GM12801 (cell line): ENCODE measurements at regions not wholly inside any gene's neighbourhood (a gene's known extent, or its start where the extent isn't known, plus 50 kb on each side); places are given as distances from the start of the nearest gene placed in this dataset.

Experiments used
- TF ChIP-seq, protein P1 (sequence below): IDR thresholded peaks from one replicate; pipeline ENCODE4 v1.5.1; 2011; ENCODE audit warnings: control low read depth; ENCODE audit not compliant: insufficient read length; ENCODE audit errors: extremely low read depth

DNA sequence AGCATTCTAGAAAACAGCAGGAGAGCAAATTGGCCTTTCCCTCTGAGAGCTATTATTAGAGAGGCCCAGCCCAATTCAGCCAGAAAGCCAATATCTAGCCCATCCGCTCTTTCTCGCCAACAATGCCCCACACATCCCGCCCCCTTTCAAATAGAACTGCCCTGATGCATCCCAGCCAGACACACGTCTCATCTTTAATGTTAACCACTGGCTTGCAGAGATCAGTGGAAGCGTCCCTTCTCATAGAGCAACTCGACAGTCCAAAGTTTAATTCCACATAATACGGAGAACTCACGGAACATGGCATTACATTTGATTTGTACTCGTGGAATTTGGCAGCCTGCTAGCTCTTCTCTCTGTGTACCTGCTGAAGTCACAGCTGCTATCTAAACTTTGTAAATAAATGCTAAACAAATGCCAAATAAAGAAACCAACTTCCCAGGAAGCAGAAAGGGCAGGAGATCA lies 304.4 kb downstream of the DHX15 start:
- TF ChIP-seq, protein P1, sequence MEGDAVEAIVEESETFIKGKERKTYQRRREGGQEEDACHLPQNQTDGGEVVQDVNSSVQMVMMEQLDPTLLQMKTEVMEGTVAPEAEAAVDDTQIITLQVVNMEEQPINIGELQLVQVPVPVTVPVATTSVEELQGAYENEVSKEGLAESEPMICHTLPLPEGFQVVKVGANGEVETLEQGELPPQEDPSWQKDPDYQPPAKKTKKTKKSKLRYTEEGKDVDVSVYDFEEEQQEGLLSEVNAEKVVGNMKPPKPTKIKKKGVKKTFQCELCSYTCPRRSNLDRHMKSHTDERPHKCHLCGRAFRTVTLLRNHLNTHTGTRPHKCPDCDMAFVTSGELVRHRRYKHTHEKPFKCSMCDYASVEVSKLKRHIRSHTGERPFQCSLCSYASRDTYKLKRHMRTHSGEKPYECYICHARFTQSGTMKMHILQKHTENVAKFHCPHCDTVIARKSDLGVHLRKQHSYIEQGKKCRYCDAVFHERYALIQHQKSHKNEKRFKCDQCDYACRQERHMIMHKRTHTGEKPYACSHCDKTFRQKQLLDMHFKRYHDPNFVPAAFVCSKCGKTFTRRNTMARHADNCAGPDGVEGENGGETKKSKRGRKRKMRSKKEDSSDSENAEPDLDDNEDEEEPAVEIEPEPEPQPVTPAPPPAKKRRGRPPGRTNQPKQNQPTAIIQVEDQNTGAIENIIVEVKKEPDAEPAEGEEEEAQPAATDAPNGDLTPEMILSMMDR, result no peak

DNA sequence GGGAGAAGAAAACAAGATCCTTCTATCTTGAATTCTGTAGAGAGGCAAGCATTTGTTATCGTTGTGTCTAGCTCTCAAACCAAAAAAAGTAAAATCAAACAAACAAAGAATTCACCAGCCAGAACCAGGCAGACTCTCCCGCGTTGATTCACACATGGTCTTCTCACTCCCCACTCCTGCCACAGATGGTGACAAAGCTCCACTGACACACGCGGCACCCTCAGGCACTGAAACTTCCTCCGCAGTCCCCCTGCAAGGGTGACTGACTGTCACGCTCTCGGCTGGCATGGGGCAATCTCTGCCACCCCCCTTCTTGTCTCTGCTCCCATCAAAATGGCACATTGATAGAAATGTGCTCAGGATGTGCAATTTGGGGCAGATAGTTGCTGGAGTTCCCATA lies 304.9 kb downstream of the DHX15 start:
- TF ChIP-seq, protein P1, result no peak

DNA sequence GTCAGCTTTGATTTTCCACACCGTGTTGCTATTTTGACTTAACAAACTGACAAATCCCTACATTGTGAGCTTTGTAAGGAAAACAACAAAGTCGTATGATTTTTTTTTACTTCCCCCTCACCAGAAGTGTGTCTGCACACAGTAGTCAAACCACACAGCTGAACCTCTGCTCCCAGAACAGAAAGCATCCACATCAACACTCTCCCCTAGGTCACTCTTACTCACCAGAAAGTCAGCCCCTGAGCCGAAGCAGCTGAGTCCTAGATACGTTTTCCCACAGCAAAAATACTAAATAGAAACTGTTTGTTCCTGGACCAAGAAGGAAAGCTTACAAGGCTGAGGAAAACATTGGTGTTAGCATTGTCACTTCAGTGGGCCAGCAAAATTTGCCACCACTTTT lies 305.7 kb downstream of the DHX15 start:
- TF ChIP-seq, protein P1, result no peak

DNA sequence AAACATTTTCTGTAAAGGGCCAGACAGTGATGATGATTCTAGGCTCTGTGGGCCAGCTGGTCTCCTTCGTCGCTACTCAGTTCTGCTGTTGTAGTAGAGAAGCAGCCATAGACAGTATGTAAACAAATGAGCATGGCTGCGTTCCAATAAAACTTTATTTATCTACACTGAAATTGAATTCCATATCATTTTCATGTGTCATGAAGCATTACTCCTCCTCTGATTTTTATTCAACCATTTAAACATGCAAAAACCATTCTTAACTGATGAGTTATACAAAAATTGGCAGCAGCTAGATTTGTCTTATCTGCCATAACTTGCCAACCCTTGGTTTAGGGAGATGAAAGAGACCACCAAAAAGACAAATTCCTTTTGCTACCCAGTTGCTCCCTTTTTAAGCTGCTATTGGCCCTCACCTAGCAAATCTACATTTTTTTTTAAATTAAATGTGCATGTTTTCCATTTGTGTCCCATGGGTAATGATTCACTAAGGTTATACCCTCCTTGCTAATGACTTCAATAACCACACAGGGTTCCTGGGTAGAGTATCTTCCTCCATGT lies 309.9 kb downstream of the DHX15 start:
- TF ChIP-seq, protein P1, result no peak

DNA sequence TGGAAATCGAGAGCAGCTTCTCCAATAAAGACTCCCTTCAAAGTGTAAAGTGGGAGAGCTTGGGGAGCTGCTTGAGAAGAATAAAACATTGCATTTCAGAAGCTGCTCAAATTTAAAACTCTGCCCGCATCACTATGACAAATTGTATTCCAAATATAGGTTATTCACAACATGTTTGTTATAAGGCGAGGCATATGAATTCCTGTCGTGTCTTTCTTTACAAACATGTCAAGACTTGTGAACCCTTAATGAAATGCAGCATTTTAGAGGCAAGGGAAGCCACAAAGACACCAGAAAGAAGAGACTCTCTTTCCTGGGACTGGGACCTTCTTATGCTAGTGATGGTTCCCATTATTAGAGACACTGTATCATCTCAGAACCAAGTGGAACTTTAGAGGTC lies 311.2 kb downstream of the DHX15 start:
- TF ChIP-seq, protein P1, result no peak

DNA sequence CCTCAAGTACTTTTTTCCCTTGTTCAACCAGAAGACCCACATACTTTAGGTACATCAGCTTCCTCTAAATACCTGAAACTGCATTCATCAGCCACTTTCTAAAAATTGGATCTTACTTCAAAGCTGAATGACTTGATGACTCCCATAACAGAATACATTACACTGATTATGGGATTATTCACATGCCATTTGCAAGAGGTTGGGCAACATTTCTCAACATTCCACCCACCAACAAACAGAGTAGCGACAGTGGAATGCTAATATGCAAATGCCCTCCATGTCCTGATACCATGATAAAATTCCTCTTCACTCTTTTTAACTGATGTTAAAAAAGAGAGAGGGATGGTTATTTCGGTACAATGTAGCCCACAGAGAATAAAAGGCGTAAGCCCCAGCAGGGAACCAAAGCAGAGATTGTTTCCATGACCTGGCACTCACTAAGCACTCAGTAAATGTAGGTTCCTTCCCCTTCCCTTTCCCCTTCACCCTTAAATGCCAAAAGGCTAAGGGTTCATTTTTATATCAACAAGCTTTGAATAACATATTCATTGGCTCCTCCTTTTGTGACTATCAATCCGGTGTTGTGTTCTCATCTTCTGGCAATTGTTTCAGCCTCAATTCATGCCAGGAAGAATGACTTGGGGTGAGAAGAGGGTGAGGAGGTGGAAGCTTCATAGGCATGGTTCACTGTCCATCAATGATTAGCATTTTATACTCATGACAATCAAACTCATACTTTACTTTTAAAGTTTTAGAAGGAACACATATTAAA lies 317.2 kb downstream of the DHX15 start:
- TF ChIP-seq, protein P1, result no peak

DNA sequence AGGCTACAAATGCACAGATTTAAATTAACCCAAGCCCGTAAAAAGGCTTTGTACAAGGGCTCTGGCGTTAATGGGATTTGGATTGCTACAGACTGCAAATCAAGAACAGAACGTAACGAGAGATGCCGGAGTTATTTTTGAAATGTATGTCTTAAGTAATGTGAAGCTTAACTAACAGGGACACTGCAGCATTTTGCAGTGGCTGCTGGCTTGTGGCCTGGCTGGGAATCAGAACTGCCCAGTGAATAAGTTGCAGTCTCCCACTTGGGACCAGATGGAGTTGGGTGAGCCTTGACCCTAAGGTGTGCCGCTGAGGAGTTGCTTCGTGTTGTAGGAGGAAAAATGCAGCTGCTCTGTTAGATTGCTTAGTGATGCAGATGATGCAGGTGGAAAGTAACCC lies 318.4 kb downstream of the DHX15 start:
- TF ChIP-seq, protein P1, result no peak
